Heart left ventricle (tissue), 16 donors: ENCODE measurements at regions not wholly inside any gene's neighbourhood (a gene's known extent, or its start where the extent isn't known, plus 50 kb on each side); places are given as distances from the start of the nearest gene placed in this dataset.

Source experiments
- ATAC-seq, 4 donors: fragments of 200-7000 bp; cut with Tn5 transposase; one replicate each; pipeline ENCODE4 v1.9.1; 2020 to 2022; ENCODE audit warnings: moderate library complexity in 4 of 4, mild to moderate bottlenecking in 3 of 4, moderate number of reproducible peaks in 1 of 4
- DNase-seq, 5 donors: peaks; one replicate each; pipeline ENCODE4 v3.0.0-alpha.2; 2020
- H3K27ac ChIP-seq, 12 donors: fragments of 200-600 bp; sonication (generic) in 4 of 12; one replicate each; pipeline versions ENCODE4 v1.5.0 to v1.8.0; 2016 to 2022; ENCODE audit warnings: mild to moderate bottlenecking in 2 of 12
- H3K27me3 ChIP-seq, 9 donors: fragments of 200-600 bp; sonication (generic) in 2 of 9; one replicate each; pipeline versions ENCODE4 v1.5.1 to v1.8.0; 2016 to 2022; ENCODE audit warnings: mild to moderate bottlenecking in 3 of 9
- H3K36me3 ChIP-seq, 9 donors: fragments of 200-600 bp; sonication (generic) in 2 of 9; one replicate each; pipeline versions ENCODE4 v1.5.0 to v1.8.0; 2018 to 2022; ENCODE audit warnings: mild to moderate bottlenecking in 2 of 9
- H3K4me1 ChIP-seq, 12 donors: fragments of 200-600 bp; sonication (generic) in 4 of 12; one replicate each; pipeline versions ENCODE4 v1.5.0 to v1.8.0; 2016 to 2022; ENCODE audit warnings: mild to moderate bottlenecking in 3 of 12
- H3K4me3 ChIP-seq, 12 donors: fragments of 200-600 bp; sonication (generic) in 4 of 12; one replicate each; pipeline versions ENCODE4 v1.5.0 to v1.8.0; 2017 to 2022; ENCODE audit warnings: mild to moderate bottlenecking in 9 of 12, moderate library complexity in 4 of 12
- H3K9me3 ChIP-seq, 12 donors: fragments of 200-600 bp; sonication (generic) in 4 of 12; one replicate each; pipeline versions ENCODE4 v1.5.0 to v1.8.0; 2016 to 2022; ENCODE audit warnings: mild to moderate bottlenecking in 1 of 12
- POLR2A ChIP-seq, 2 donors: fragments of 450-650 bp; IDR thresholded peaks; one replicate each; pipeline ENCODE4 v1.6.1; 2017; ENCODE audit warnings: antibody characterized with exemption in 2 of 2, mild to moderate bottlenecking in 2 of 2, moderate library complexity in 2 of 2
- WGBS, 4 donors: extraction: QIAGEN DNeasy Blood & Tissue Kit in 2 of 4; methylation state at CpG; one replicate each; pipeline versions ENCODE4 v1.1.5 to v1.1.7; 2013 to 2018; 5-methylcytosine and 5-hydroxymethylcytosine counted together
- intact Hi-C, 10 donors: fragments of 100-400 bp; cut with DNase I; formaldehyde crosslinking; loops; one replicate each; pipeline versions ENCODE4 v1.11.1 to v1.14.2; 2022
- TF ChIP-seq, protein P1 (sequence below), 12 donors: fragments of 200-600 bp; sonication (generic) in 4 of 12; IDR thresholded peaks; one replicate each; pipeline versions ENCODE4 v1.5.0 to v1.8.0; 2018 to 2022; ENCODE audit warnings: antibody characterized with exemption in 12 of 12, mild to moderate bottlenecking in 5 of 12
- donor health status: ischemic (EF 13 %, LVEDD 7.1; RV severe dilation, severe dysfunction).
- donor health status: healthy with polysubstance abuse.
- donor health status: DM: no; HTN: yes; CAD: no.
- donor health status: DM: no; HTN: no; CAD: no.
- donor health status: ischemic (EF 25% LVEDD 6.9; RV normal size, moderate dysfunction).
- donor health status: ischemic (EF 25% LVEDD 5.7; RV mildly dilated, moderate dysfunction).
- donor health status: healthy.
- donor health status: DM: yes; HTN: yes; CAD: no.
- donor health status: ischemic (EF 35%, LVEDD 5.7; RV mildly dilated, moderate dysfunction).
- donor health status: nonischemic (EF 11% LVEDD 7.7; RV severe dilation, severe dysfunction).
- donor health status: DM: yes; HTN: yes; CAD: no.
- donor health status: PGD.
- donor health status: ischemic (EF 29% LVEDD 5.4; RV normal size, mild dysfunction).
- donor health status: nonischemic (EF 23%, LVEDD 6.1; RV moderate dilation, normal function).

DNA sequence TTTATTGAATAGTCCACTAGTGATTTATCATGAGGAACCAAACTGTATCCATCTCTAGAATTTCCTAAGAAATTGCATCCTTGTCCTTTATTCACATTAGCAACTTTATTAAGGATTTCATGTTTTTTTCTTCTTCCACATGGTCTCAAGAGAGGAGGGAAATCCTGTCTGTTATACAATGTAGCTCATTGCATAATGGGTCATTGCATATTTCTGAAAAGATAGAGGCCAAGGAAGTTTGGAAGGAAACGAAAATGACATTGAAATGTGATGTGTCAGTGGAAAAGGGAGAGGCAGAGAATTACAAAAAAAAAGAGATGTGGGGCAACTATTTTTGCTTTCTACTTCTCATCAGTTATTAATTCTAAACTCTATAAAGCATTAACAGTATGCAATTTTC lies 353.1 kb downstream of the METTL15 start:
- intact Hi-C loops = no loop called here
- no peaks in the 10 kb centered on the region for H3K4me1 ChIP-seq
- ATAC-seq (no peak), DNase-seq (no peak)
- H3K4me3 ChIP-seq = no peak overlapping the region
- H3K27ac ChIP-seq = no peak overlapping the region
- WGBS, 4 donors = 33 to 60% (median 43%) methylated on average over 1 of the region's 1 CpG
- TF ChIP-seq, protein P1, sequence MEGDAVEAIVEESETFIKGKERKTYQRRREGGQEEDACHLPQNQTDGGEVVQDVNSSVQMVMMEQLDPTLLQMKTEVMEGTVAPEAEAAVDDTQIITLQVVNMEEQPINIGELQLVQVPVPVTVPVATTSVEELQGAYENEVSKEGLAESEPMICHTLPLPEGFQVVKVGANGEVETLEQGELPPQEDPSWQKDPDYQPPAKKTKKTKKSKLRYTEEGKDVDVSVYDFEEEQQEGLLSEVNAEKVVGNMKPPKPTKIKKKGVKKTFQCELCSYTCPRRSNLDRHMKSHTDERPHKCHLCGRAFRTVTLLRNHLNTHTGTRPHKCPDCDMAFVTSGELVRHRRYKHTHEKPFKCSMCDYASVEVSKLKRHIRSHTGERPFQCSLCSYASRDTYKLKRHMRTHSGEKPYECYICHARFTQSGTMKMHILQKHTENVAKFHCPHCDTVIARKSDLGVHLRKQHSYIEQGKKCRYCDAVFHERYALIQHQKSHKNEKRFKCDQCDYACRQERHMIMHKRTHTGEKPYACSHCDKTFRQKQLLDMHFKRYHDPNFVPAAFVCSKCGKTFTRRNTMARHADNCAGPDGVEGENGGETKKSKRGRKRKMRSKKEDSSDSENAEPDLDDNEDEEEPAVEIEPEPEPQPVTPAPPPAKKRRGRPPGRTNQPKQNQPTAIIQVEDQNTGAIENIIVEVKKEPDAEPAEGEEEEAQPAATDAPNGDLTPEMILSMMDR (IDR thresholded peaks at IDR 0.05) = no peak
- no peak for TF ChIP-seq POLR2A (IDR thresholded peaks at IDR 0.05)
- H3K9me3 ChIP-seq = no peaks in the 10 kb centered on the region
- H3K27me3 ChIP-seq = no peaks in the 10 kb centered on the region
- no peaks in the 10 kb centered on the region for H3K36me3 ChIP-seq

DNA sequence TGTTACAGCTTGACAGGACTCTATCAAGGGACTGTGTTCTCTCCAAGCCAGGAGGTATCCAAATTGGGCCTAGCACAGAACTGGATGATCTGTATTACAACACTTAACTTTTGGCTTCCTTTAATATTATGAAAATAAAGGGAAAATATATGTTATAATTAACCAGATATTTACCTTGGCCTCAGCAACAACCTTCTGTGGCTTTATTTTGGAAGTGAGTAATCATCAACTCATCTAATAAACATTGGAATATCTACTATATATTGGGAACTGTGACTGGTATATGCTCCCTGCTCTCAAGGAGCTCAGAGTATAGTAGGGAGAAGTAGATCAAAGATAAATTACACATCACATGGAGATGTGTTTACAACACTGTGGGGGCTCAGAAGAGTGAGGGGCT lies 352.2 kb downstream of the METTL15 start:
- Histone ChIP-seq H3K27me3 (no peaks in the 10 kb centered on the region), H3K36me3 (no peaks in the 10 kb centered on the region), H3K4me1 (no peaks in the 10 kb centered on the region), H3K9me3 (no peaks in the 10 kb centered on the region), H3K4me3 (no peak overlapping the region), H3K27ac (no peak overlapping the region)
- no peak for DNase-seq
- intact Hi-C loops = no loop called here
- TF ChIP-seq, protein P1 (IDR thresholded peaks at IDR 0.05) = no peak
- no peak for TF ChIP-seq POLR2A (IDR thresholded peaks at IDR 0.05)
- no peak for ATAC-seq

DNA sequence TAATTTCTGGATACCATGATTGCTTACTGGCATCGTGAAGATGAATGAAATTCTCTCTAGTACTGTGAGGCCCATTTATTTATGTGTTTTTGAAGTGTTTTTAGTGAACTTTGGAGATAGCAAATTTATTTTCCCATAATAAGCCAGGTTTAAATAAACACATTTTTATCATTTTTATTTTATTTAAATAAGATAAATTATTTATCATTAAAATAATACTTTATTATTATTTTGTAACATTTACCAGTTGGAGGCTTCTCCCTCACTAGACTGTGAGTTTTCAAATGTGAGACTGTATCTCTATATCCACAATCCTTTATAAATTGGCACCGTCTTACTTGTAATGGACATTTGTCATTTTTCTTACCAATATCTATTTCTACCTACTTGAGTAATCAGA lies 351.7 kb downstream of the METTL15 start:
- Histone ChIP-seq H3K27me3 (no peaks in the 10 kb centered on the region), H3K9me3 (no peaks in the 10 kb centered on the region), H3K27ac (no peak overlapping the region), H3K36me3 (no peaks in the 10 kb centered on the region), H3K4me3 (no peak overlapping the region), H3K4me1 (no peaks in the 10 kb centered on the region)
- intact Hi-C loops = loop anchor here in 1 of 10 donors (5.0 kb wide), 1 partner anchor 43 kb away; no protein-coding TSS in a partner anchor
- TF ChIP-seq POLR2A (IDR thresholded peaks at IDR 0.05) = no peak
- TF ChIP-seq, protein P1 (IDR thresholded peaks at IDR 0.05) = no peak
- 87 to 93% (median 90%) methylated on average over 2 of the region's 2 CpGs for WGBS, 4 donors
- ATAC-seq = no peak
- DNase-seq = no peak

DNA sequence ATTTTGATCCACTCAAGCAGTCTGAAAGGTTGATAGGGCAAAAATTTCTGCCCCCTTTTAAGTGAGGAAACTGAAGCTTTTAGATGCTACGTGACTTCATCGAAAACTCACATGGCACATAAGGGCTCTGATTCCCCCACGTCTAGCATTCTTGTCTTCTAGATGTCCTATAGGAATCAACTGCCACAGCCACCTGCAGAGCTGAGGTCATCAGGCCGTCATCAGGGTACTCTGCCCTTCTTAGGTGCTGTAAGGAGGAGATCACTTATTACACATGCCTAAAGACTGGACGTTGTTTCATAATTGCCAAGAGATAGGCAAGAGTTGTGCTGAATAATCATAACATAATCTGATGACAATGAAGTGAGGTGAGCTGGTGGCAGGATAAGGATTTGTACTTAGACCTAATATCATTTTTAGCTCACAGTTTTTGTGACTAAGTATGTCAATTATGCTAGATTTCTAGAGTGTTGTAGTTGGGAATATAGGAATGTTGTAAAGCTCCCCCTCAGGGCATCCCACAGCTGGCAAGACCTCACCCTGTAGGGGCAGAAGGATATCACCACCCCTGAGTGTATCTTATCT lies 349.4 kb downstream of the METTL15 start:
- ATAC-seq = no peak
- WGBS, 4 donors = 79 to 83% (median 80%) methylated on average over 5 of the region's 5 CpGs
- no peak for DNase-seq
- H3K27me3 ChIP-seq = no peaks in the 10 kb centered on the region
- no peak for TF ChIP-seq POLR2A (IDR thresholded peaks at IDR 0.05)
- TF ChIP-seq, protein P1 (IDR thresholded peaks at IDR 0.05) = no peak
- no peaks in the 10 kb centered on the region for H3K4me1 ChIP-seq
- H3K36me3 ChIP-seq = no peaks in the 10 kb centered on the region
- no peaks in the 10 kb centered on the region for H3K9me3 ChIP-seq
- intact Hi-C loops = loop anchor here in 1 of 10 donors (5.0 kb wide), 1 partner anchor 40 kb away; no protein-coding TSS in a partner anchor
- H3K4me3 ChIP-seq = no peak overlapping the region
- H3K27ac ChIP-seq = no peak overlapping the region
